SHP77 (cell line): ENCODE measurements at regions not wholly inside any gene's neighbourhood (a gene's known extent, or its start where the extent isn't known, plus 50 kb on each side); places are given as distances from the start of the nearest gene placed in this dataset.
A peak's percentile ranks its signal among the peaks of the same experiment; 100 is the strongest.

Source experiments
- DNase-seq, 2 experiments: peaks; one replicate each; lab custom pipeline; 2025; lab: John Stamatoyannopoulos, UW

GRCh38 chr6:21469213-21469612 is 124.3 kb upstream of the SOX4 start:
- DNase-seq: no peak

- no peak for DNase-seq
Measured at GRCh38 chr6:21476112-21476511, 117.4 kb upstream of the SOX4 start.

GRCh38 chr6:21478411-21478810 is 115.1 kb upstream of the SOX4 start:
- DNase-seq: no peak

GRCh38 chr6:21478883-21479539 is 114.5 kb upstream of the SOX4 start:
- peak in 1 of 2 experiments; percentile 19 for DNase-seq

GRCh38 chr6:21486115-21486514 is 107.4 kb upstream of the SOX4 start:
- no peak for DNase-seq

GRCh38 chr6:21489826-21490225 is 103.7 kb upstream of the SOX4 start:
- DNase-seq: no peak

GRCh38 chr6:21491955-21492354 is 101.6 kb upstream of the SOX4 start:
- no peak for DNase-seq

GRCh38 chr6:21494505-21494904 is 99.0 kb upstream of the SOX4 start:
- no peak for DNase-seq

GRCh38 chr6:21496196-21496595 is 97.4 kb upstream of the SOX4 start:
- DNase-seq: no peak

- no peak for DNase-seq
Measured at GRCh38 chr6:21496706-21497105, 96.8 kb upstream of the SOX4 start.

GRCh38 chr6:21500314-21501020 is 93.1 kb upstream of the SOX4 start:
- no peak for DNase-seq

GRCh38 chr6:21501021-21501354 is 92.6 kb upstream of the SOX4 start:
- DNase-seq: peak; percentile 91 to 93

- DNase-seq: no peak
Measured at GRCh38 chr6:21501815-21502214, 91.7 kb upstream of the SOX4 start.

GRCh38 chr6:21502682-21503081 is 90.9 kb upstream of the SOX4 start:
- DNase-seq: no peak

- no peak for DNase-seq
Measured at GRCh38 chr6:21504790-21505189, 88.8 kb upstream of the SOX4 start.

GRCh38 chr6:21505574-21505990 is 88.0 kb upstream of the SOX4 start:
- DNase-seq: no peak

- no peak for DNase-seq
Measured at GRCh38 chr6:21506126-21506525, 87.4 kb upstream of the SOX4 start.

- DNase-seq: no peak
Measured at GRCh38 chr6:21507811-21508210, 85.7 kb upstream of the SOX4 start.

- DNase-seq: no peak
Measured at GRCh38 chr6:21508753-21509152, 84.8 kb upstream of the SOX4 start.

GRCh38 chr6:21511891-21512550 is 81.5 kb upstream of the SOX4 start:
- no peak for DNase-seq

GRCh38 chr6:21514288-21514687 is 79.3 kb upstream of the SOX4 start:
- DNase-seq: no peak

GRCh38 chr6:21518317-21518716 is 75.2 kb upstream of the SOX4 start:
- no peak for DNase-seq

- DNase-seq: no peak
Measured at GRCh38 chr6:21519642-21520041, 73.9 kb upstream of the SOX4 start.
